GM18873 (cell line): ENCODE measurements at regions not wholly inside any gene's neighbourhood (a gene's known extent, or its start where the extent isn't known, plus 50 kb on each side); places are given as distances from the start of the nearest gene placed in this dataset.
"Not testable (repeated sequence)": the region's sequence is repeated elsewhere in the genome, so short reads cannot be mapped to it uniquely, and the experiment has no call there.

Experiments
- ATAC-seq: cut with Tn5 transposase; IDR thresholded peaks from one replicate; pipeline ENCODE4 v1.9.1; 2021; ENCODE audit warnings: mild to moderate bottlenecking, moderate library complexity, moderate number of reproducible peaks; ENCODE audit not compliant: unreplicated experiment, low FRiP score

DNA sequence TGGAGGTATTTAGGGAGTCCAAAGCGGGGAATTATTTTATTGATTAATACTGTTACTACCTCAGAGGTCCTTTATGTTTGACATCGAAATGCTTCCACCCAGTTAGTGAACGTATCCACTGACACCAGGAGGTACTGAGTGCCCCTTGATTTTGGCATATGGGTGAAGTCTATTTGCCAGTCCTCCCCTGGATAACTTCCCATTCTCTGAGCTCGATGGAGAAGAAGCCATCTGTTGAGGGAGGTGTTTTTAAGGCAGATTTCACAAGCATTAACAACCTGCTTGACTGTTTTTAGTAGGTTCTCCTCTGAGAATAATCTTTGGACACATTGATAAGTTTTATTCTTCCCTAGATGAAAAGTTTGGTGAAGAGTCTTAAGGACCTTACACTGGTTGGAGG, 165.3 kb upstream of the NREP start:
- ATAC-seq = no peak

DNA sequence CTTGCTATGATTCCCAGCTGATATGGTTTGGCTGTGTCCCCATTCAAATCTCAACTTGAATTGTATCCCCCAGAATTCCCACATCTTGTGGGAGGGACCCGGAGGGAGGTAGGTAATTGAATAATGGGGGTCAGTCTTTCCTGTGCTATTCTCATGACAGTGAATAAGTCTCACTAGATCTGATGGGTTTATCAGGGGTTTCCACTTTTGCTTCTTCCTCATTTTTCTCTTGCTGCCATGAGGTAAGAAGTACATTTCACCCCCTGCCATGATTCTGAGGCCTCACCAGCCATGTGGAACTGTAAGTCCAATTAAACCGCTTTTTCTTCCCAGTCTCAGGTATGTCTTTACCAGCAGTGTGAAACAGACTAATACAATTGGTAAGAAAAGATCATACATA, 164.7 kb upstream of the NREP start:
- ATAC-seq = not testable (repeated sequence)

DNA sequence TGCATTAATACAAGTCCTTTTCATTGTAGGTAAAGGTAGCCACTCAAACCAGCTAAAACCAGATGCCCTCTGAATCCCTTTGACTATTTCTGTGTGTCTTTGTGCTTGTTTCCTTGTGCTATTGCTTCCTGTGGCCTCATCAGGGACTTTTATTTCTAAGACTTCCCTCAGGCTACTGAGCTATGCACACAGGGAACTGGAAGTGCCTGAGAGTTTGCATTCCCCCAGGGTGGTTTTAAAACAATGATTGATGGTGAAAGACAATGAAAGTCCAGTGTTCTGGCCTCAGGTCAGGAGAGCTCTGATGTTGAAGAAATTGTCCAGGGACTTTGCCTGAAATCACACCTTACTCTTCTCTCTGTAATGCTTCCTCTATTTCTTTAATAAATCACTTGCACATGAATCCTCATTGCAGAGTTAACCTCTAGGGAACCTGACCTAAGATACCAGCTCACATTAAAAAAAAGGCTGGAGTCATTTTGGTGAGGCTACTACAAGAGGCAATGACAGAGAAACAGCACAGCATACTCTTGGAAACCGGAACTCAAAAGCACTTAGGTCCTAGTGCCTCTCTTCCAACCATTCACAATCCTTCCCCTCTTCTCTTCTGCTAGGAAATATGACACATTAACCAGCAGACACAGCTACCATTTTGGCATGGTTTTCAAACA, 158.1 kb upstream of the NREP start:
- ATAC-seq = no peak

GRCh38 chr5:111902436-111902835, 145.4 kb upstream of the NREP start:
- ATAC-seq = no peak

- no peak for ATAC-seq
These were observed 144.3 kb upstream of the NREP start for GRCh38 chr5:111901296-111901695.

GRCh38 chr5:111892949-111893348, 136.0 kb upstream of the NREP start:
- no peak for ATAC-seq

GRCh38 chr5:111887706-111888105, 130.7 kb upstream of the NREP start:
- no peak for ATAC-seq

DNA sequence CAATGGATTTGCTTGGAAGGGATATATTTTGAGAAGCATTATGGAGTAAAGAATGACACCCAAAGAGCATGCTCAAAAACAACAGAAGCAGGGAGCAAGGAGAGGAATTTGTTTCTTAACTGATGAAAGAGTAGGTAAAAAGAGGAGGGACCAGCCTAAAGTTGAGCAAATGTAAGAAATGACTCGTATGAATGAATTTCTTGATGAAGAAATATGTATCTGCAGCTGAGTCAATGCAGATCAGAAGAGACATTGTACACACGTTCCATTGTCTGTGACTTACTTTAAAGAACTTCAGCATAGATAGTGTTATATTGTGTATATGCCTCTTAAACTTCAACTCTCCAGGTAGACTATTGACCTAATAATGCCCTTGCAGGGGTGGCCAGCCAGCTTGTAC, 112.7 kb upstream of the NREP start:
- ATAC-seq = no peak

DNA sequence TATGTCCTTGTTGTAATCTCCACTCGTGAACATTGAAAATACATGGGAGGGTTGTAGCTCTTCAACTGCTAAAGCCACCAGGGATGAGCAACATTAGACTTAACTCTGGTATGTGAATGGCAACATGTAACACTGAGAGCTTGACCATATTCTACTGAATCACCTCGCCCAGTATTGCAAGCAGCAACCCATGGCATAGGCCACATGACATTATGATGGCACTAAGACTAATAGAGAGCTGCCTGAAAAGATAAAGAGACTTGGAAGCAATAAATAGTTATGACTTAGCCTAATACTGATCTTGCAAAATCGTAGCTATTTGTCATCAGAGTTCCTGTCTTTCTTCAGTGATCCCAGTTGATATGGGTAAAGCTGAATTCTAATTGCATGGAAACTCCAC, 108.4 kb upstream of the NREP start:
- no peak for ATAC-seq

DNA sequence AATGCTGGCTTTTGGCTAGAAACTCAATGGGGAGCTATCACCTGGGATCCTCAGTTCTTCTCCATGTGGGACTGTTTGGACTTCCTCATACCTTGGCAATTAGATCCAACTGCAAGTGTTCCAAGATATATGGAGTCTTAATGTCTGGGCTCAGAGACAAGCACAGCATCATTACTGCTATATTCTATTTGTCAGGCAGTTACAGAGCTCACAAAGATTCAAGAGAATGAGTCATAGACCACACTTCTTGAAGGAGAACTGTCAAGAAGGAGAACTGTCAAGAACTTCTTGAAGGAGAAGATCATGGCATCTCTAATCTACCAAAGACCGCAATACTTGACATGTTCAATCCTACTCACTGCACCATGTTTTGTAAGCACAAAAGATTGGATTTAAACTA, 106.8 kb upstream of the NREP start:
- ATAC-seq = no peak

GRCh38 chr5:111859533-111860270, 102.7 kb upstream of the NREP start:
- ATAC-seq = no peak

DNA sequence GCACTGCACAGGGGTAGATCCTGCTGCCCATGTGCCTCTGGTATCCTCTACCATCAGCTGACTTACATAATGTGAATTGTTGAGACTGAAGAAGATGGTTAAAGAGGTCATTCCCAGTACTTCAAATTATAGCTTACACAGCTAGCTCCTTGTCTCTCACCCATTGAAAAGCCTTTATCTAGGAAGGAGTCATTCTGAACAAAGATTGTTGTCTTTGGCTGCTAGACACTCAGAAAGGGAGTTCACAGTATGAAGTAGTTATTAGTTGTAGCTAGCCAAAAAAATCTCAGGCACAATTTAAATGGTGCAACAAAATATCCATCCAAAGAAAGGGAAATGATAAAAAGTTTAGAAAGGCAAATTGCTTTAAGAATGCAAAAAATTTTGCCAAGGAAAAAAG, 102.0 kb upstream of the NREP start:
- ATAC-seq = no peak

DNA sequence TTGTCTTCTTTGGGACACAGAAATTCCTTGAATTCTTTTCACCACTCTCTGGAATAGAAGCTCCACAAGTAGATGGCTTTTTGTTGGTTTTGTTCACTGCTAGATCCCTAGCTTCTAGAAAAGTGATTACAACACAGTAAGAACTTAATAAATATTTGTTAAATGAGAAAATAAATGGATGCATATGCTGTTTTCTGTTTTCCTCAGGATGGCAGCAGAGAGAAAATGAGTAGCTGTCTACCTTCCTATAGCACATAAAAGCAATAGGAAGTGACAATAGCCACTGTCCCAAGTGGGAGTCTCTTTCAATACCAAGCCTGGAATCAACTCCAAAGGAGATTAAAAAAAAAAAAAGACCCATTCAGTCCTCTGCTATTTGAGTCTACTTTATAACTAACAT, 100.6 kb upstream of the NREP start:
- ATAC-seq = no peak

DNA sequence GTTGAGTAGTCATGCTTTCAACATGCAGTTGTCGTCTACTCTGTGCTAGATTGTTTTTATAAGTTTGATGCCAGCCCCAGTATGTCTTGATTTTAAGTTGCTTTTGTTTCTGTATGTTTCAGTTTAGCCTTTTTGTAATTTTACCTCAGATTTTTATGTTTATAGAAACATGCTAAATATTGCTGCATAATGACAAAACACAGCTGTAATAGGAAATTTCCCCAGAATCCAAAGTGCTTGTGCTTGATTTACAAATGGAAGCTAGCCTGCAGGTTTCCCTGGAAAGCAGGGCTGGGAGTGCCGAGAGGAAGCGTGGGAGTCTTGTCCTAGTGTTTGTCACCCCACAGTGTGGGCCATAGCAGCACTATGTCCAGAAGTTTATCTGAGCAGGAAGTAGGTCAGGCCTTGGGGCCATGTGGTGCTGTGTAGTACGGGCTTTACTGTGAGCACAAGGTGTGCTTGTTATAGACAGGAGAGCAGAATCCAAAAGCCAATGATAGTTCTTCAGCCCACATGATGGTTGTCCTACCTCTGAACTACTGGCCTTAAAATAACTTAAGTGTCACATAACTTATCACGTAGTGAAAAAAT, 100.0 kb upstream of the NREP start:
- ATAC-seq = no peak

DNA sequence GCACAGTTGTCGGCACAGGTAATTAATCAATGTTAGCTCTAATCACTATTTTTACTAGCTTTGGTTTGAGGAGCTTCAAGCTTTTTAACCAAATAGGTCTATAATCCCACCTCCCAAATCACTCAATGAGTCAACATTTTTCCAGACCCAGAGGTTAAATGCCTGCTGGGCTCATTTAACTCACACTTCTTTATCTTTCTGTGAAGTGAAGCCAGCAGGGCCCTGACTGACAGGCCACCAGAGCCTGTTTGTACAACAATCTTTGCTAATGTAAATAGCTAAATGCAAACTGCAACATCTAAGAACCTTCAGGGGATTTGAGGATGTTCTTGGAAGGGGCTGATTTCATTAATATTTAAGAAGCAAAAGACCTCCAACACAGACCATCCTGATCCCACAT, 98.4 kb upstream of the NREP start:
- ATAC-seq = no peak

DNA sequence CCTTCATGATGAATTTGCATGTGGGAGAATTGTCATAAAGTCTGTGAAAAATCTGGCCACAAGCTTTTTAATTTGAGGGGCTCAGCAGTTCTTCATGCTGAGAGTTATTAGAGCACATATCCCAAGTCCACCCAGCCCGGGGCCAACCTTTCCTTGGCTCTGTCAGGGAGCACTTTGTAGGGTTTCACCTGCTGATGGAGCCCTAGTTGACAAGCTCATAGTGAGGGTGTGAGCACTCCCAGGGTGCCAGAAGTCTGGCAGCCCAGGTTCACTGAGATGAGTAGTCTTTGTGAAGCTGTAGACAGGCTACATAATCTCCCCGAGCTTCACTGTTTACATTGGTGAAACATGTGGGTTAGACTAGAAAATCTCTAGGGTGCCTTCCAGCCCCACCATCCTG, 97.2 kb upstream of the NREP start:
- ATAC-seq = peak; percentile 5

GRCh38 chr5:111853748-111854147, 96.8 kb upstream of the NREP start:
- ATAC-seq = peak; percentile 56

GRCh38 chr5:111851631-111852548, 94.9 kb upstream of the NREP start:
- no peak for ATAC-seq

GRCh38 chr5:111848476-111848875, 91.5 kb upstream of the NREP start:
- no peak for ATAC-seq

- no peak for ATAC-seq
These were observed 90.3 kb upstream of the NREP start for GRCh38 chr5:111847052-111847925.
